Upper lobe of left lung (tissue), 4 donors: ENCODE measurements at regions not wholly inside any gene's neighbourhood (a gene's known extent, or its start where the extent isn't known, plus 50 kb on each side); places are given as distances from the start of the nearest gene placed in this dataset.

Source experiments
- CTCF ChIP-seq, 6 experiments: fragments of 450-650 bp in 4 of 6; fragments of 200-600 bp in 2 of 6; sonication (generic) in 2 of 6; IDR thresholded peaks; one replicate each; pipeline ENCODE4 v1.5.1; 2016 to 2019; ENCODE audit warnings: antibody characterized with exemption in 6 of 6
- EP300 ChIP-seq, 4 donors: sonication (generic); formaldehyde crosslinking; IDR thresholded peaks; one replicate each; pipeline ENCODE4 v1.5.1; 2017; ENCODE audit warnings: antibody characterized with exemption in 4 of 4, control low read depth in 2 of 4
- POLR2A ChIP-seq, 4 donors: fragments of 450-650 bp; IDR thresholded peaks; one replicate each; pipeline ENCODE4 v1.5.1; 2016 to 2017; ENCODE audit warnings: antibody characterized with exemption in 4 of 4, mild to moderate bottlenecking in 2 of 4

GRCh38 chr5:174877987-174878386 is 153.6 kb downstream of the MSX2 start:
- TF ChIP-seq CTCF (IDR thresholded peaks at IDR 0.05) (no peak), EP300 (IDR thresholded peaks at IDR 0.05) (no peak), POLR2A (IDR thresholded peaks at IDR 0.05) (no peak)
